DND-41 (cell line): ENCODE measurements at regions not wholly inside any gene's neighbourhood (a gene's known extent, or its start where the extent isn't known, plus 50 kb on each side); places are given as distances from the start of the nearest gene placed in this dataset.

Experiments
- ATAC-seq: fragments of 200-7000 bp; cut with Tn5 transposase; 3 replicates; pipeline ENCODE4 v1.9.1; 2021; ENCODE audit warnings: low read depth; ENCODE audit not compliant: insufficient read depth
- DNase-seq: peaks from one replicate; pipeline ENCODE4 v3.0.0-alpha.2; 2020
- H2AFZ ChIP-seq: 2 replicates; pipeline ENCODE4 v1.6.0; 2012; ENCODE audit warnings: low read depth, low read length
- H3K27ac ChIP-seq: 2 replicates; pipeline ENCODE4 v1.5.1; 2012; ENCODE audit warnings: low read length, inconsistent platforms
- H3K27me3 ChIP-seq: fragments of 200-600 bp; sonication (generic); 2 replicates; pipeline ENCODE4 v1.6.0; 2012; ENCODE audit warnings: low read length, mild to moderate bottlenecking, inconsistent platforms; ENCODE audit not compliant: insufficient read depth, poor library complexity
- H3K36me3 ChIP-seq: 2 replicates; pipeline ENCODE4 v1.5.1; 2012; ENCODE audit warnings: low read length, inconsistent platforms; ENCODE audit not compliant: insufficient read depth
- H3K4me1 ChIP-seq: 2 replicates; pipeline ENCODE4 v1.5.1; 2012; ENCODE audit warnings: mild to moderate bottlenecking, low read length; ENCODE audit not compliant: insufficient read depth
- H3K4me2 ChIP-seq: 2 replicates; pipeline ENCODE4 v1.6.0; 2012; ENCODE audit warnings: mild to moderate bottlenecking, moderate library complexity, low read length, inconsistent platforms; ENCODE audit not compliant: insufficient read depth
- H3K4me3 ChIP-seq, 2 experiments: fragments of 200-600 bp in 1 of 2; shearing (Covaris generic) in 1 of 2; 2 replicates each; pipeline ENCODE4 v1.5.1; 2012 to 2016; ENCODE audit warnings: inconsistent platforms in 2 of 2, low read length in 2 of 2, mild to moderate bottlenecking in 2 of 2, low read depth in 1 of 2, moderate library complexity in 1 of 2
- H3K79me2 ChIP-seq: 2 replicates; pipeline ENCODE4 v1.6.0; 2012; ENCODE audit warnings: low read length, inconsistent platforms; ENCODE audit not compliant: insufficient read depth
- H3K9ac ChIP-seq: 2 replicates; pipeline ENCODE4 v1.6.0; 2012; ENCODE audit warnings: low read depth, mild to moderate bottlenecking, inconsistent platforms, low read length, moderate library complexity
- H3K9me3 ChIP-seq: 2 replicates; pipeline ENCODE4 v1.5.1; 2012; ENCODE audit warnings: low read length, moderate library complexity, mild to moderate bottlenecking, inconsistent platforms; ENCODE audit not compliant: insufficient read depth, severe bottlenecking
- H4K20me1 ChIP-seq: 2 replicates; pipeline ENCODE4 v1.6.0; 2012; ENCODE audit warnings: low read length; ENCODE audit not compliant: insufficient read depth
- EZH2 ChIP-seq: IDR thresholded peaks from 3 replicates; pipeline ENCODE4 v1.6.1; 2012; ENCODE audit warnings: borderline replicate concordance, low read depth, mild to moderate bottlenecking, moderate library complexity, low read length, inconsistent platforms; ENCODE audit not compliant: severe bottlenecking
- TF ChIP-seq, protein P1 (sequence below): IDR thresholded peaks from 2 replicates; pipeline ENCODE4 v1.5.1; 2012; ENCODE audit warnings: borderline replicate concordance, low read length, moderate library complexity, mild to moderate bottlenecking; ENCODE audit not compliant: poor library complexity, severe bottlenecking; ENCODE audit errors: extremely low read depth

DNA sequence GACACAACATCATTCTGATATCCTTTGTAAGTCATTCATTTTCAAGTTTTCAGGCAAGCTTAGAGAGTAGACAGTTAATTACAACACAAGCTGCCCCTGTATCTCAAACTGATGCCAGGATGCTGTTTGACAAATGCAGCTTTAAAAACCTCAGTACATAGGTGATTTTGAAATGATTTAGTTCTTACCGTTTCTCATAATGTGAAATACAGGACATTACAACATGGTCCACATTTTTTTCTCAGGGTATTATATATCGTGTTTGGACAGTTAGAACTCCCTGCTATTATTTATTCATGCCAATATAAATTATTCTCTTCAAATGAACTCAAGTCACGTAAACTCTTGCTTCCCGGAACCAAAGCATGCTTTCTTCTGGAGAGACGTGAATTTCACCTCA is 1013.9 kb downstream of the EPHA3 start:
- Histone ChIP-seq H3K9ac (no peak overlapping the region), H3K27ac (no peak overlapping the region), H3K27me3 (no peaks in the 10 kb centered on the region), H3K4me3 (no peak overlapping the region), H4K20me1 (no peaks in the 10 kb centered on the region), H3K4me2 (no peak overlapping the region), H3K9me3 (peaks cover 3% of the 10 kb centered on the region), H2AFZ (no peak overlapping the region), H3K36me3 (no peaks in the 10 kb centered on the region), H3K79me2 (no peaks in the 10 kb centered on the region), H3K4me1 (no peaks in the 10 kb centered on the region)
- ATAC-seq (no peak), DNase-seq (no peak)
- TF ChIP-seq, protein P1, sequence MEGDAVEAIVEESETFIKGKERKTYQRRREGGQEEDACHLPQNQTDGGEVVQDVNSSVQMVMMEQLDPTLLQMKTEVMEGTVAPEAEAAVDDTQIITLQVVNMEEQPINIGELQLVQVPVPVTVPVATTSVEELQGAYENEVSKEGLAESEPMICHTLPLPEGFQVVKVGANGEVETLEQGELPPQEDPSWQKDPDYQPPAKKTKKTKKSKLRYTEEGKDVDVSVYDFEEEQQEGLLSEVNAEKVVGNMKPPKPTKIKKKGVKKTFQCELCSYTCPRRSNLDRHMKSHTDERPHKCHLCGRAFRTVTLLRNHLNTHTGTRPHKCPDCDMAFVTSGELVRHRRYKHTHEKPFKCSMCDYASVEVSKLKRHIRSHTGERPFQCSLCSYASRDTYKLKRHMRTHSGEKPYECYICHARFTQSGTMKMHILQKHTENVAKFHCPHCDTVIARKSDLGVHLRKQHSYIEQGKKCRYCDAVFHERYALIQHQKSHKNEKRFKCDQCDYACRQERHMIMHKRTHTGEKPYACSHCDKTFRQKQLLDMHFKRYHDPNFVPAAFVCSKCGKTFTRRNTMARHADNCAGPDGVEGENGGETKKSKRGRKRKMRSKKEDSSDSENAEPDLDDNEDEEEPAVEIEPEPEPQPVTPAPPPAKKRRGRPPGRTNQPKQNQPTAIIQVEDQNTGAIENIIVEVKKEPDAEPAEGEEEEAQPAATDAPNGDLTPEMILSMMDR = no peak
- TF ChIP-seq EZH2 = no peak

DNA sequence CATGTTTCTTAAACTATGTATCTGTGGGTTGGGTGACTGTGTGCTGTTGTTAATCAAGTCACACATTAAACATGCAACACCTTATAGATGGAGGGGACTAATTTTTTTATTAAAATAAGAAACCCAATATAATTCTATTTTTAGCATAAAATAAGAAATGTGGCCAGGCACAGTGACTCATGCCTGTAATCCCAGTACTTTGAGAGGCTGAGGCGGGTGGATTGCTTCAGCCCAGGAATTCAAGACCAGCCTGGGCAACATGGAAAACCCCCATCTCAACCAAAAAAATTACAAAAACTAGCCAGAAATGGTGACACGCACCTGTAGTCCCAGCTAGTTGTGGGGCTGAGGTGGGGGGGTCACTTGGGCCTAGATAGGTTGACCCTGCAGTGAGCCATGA is 1021.0 kb downstream of the EPHA3 start:
- TF ChIP-seq, protein P1 = no peak
- TF ChIP-seq EZH2 = no peak
- no peaks in the 10 kb centered on the region for H3K79me2 ChIP-seq
- H3K9ac ChIP-seq = no peak overlapping the region
- no peak overlapping the region for H2AFZ ChIP-seq
- ATAC-seq (no peak), DNase-seq (no peak)
- no peaks in the 10 kb centered on the region for H3K36me3 ChIP-seq
- H3K4me3 ChIP-seq = no peak overlapping the region
- no peaks in the 10 kb centered on the region for H3K4me1 ChIP-seq
- no peak overlapping the region for H3K27ac ChIP-seq
- H3K9me3 ChIP-seq = no peaks in the 10 kb centered on the region
- no peak overlapping the region for H3K4me2 ChIP-seq
- no peaks in the 10 kb centered on the region for H4K20me1 ChIP-seq
- H3K27me3 ChIP-seq = no peaks in the 10 kb centered on the region

DNA sequence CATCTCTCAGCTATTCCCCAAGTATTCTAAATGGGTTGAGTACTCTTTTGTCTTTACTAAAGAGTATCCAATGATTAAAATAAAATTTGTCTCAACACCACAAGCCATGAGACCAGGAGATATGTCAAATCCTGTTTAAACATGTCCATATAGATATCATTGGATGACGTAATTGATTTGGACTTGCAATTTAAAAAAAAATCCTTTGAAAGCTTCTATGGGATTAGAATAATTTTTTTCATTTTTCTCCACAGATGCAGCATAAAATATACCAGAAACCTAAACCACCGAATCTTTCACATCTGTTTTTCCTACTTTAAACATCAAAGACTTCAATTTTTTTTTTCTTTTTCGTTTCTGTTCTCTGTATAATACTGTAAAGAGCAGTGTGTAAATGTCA is 1022.3 kb downstream of the EPHA3 start:
- DNase-seq (no peak), ATAC-seq (no peak)
- H2AFZ ChIP-seq = no peak overlapping the region
- H3K27ac ChIP-seq = no peak overlapping the region
- no peaks in the 10 kb centered on the region for H3K27me3 ChIP-seq
- H3K4me1 ChIP-seq = no peaks in the 10 kb centered on the region
- TF ChIP-seq, protein P1 = no peak
- TF ChIP-seq EZH2 = no peak
- H3K4me3 ChIP-seq = no peak overlapping the region
- no peaks in the 10 kb centered on the region for H4K20me1 ChIP-seq
- H3K9me3 ChIP-seq = no peaks in the 10 kb centered on the region
- H3K79me2 ChIP-seq = no peaks in the 10 kb centered on the region
- H3K4me2 ChIP-seq = no peak overlapping the region
- no peak overlapping the region for H3K9ac ChIP-seq
- no peaks in the 10 kb centered on the region for H3K36me3 ChIP-seq

DNA sequence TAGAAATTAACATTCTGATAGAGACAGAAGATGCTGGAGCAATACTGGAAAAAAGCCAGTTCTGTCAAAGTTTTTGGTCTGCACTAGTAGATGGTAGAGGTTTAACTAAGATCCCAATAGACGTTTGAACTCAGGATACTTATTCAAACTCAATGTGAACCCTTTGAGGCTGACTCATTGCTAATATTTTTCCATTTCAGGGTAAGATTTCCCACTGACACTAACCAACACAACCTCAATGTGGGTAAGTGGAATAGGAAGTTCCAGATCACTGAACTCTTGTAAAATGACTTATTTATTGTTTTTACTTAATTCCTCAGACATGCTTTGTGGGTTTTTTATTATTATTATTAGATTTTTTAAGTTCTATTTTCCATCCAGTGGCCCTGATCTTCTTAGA is 1024.8 kb downstream of the EPHA3 start:
- ATAC-seq = no peak

More for the DNA sequence above, 1024.8 kb downstream of the EPHA3 start:
- Histone ChIP-seq H3K36me3 (no peaks in the 10 kb centered on the region), H4K20me1 (no peaks in the 10 kb centered on the region), H3K9ac (no peak overlapping the region), H3K4me2 (no peak overlapping the region), H3K27me3 (no peaks in the 10 kb centered on the region), H3K4me1 (no peaks in the 10 kb centered on the region), H2AFZ (no peak overlapping the region), H3K79me2 (no peaks in the 10 kb centered on the region), H3K4me3 (no peak overlapping the region), H3K27ac (no peak overlapping the region), H3K9me3 (no peaks in the 10 kb centered on the region)
- TF ChIP-seq EZH2 = no peak
- TF ChIP-seq, protein P1 = no peak
- no peak for DNase-seq
